ENCODE measurements at regions not wholly inside any gene's neighbourhood (a gene's known extent, or its start where the extent isn't known, plus 50 kb on each side); places are given as distances from the start of the nearest gene placed in this dataset.

DNA sequence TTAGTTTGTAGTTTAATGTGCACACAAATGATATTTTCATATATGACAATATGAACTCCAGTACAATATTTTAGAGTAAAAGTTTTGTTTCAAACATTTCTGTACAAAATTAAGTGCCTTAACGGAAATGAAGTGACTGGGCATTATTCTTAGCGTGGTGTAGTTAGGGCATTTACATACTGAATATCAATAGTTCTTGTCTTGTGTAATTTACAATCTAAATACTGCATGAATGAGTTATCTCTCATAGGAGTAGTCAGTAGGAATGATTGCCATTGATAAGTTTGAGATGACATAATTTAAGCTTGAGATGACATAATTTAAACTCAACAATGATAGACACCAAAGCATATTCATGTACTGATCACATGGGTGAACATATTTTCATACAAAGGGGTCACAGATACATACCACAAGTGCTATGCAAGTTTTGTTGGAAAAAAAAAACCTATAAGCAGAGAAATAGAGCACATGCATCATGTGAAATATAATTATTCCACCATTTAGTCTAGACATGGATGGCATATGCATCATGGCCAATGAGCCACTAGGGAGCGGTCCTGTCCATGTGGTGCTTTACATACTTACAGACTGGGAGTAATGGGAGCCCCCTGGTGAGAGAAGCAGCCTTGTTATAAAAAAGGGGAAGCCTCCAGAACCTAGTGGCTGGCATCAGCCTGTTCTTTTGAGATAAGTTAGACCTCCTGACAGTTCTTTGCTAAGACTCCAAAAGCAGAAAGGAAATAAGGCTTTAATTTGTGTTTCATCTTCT lies 1523.9 kb downstream of the MAT2B start:
- dilution Hi-C loops (cut with MboI; ENCODE audit: extremely low pct_ligation_motif_present, low sequenced_read_pairs), result no loop called here

DNA sequence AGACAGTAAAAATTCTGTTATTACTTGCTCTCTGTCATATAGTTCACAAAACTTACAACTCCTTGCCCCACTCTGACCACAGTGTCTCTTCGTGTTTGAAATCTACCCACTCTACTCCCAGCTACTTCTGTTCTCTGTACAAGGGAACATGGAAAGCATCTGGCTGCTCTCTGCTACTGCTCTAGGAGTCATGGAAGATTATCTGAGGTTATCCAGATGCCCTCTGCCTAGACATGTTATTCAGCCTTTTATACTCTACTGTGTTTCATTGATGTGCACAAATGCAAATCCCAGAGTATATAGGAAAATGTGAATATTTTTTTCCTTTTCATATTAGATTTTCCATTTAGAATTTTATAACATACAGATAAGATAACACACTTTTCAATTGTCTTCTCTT lies 1525.6 kb downstream of the MAT2B start:
- TF ChIP-seq, protein P1, sequence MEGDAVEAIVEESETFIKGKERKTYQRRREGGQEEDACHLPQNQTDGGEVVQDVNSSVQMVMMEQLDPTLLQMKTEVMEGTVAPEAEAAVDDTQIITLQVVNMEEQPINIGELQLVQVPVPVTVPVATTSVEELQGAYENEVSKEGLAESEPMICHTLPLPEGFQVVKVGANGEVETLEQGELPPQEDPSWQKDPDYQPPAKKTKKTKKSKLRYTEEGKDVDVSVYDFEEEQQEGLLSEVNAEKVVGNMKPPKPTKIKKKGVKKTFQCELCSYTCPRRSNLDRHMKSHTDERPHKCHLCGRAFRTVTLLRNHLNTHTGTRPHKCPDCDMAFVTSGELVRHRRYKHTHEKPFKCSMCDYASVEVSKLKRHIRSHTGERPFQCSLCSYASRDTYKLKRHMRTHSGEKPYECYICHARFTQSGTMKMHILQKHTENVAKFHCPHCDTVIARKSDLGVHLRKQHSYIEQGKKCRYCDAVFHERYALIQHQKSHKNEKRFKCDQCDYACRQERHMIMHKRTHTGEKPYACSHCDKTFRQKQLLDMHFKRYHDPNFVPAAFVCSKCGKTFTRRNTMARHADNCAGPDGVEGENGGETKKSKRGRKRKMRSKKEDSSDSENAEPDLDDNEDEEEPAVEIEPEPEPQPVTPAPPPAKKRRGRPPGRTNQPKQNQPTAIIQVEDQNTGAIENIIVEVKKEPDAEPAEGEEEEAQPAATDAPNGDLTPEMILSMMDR (optimal IDR thresholded peaks at IDR 0.05 in 1 of 3, IDR thresholded peaks at IDR 0.05 in 1 of 3, conservative IDR thresholded peaks at IDR 0.05 in 1 of 3; ENCODE audit: extremely low read depth in 1 of 3, insufficient read depth in 2 of 3, low read length in 3 of 3), result no peak
- Histone ChIP-seq H3K36me3 (ENCODE audit: control insufficient read depth in 2 of 2, extremely low read depth in 1 of 2, insufficient read depth in 2 of 2, low read length in 2 of 2) (no peaks in the 10 kb centered on the region), H3K9me3 (ENCODE audit: control insufficient read depth, low read depth, low read length) (peaks cover 2% of the 10 kb centered on the region), H3K27ac (ENCODE audit: control insufficient read depth, insufficient read depth, low read length) (no peak overlapping the region), H3K4me1 (ENCODE audit: control insufficient read depth, extremely low read depth, insufficient read depth, low read length) (no peaks in the 10 kb centered on the region), H3K27me3 (ENCODE audit: control insufficient read depth, extremely low read depth, insufficient read depth, low read length) (no peaks in the 10 kb centered on the region), H3K9me1 (ENCODE audit: control insufficient read depth, extremely low read depth, insufficient read depth, low read length) (no peaks in the 10 kb centered on the region), H2AFZ (ENCODE audit: control insufficient read depth, low read length) (no peak overlapping the region), H3K9ac (ENCODE audit: control insufficient read depth, extremely low read depth, insufficient read depth, low read length) (no peak overlapping the region), H4K20me1 (ENCODE audit: control insufficient read depth, extremely low read depth, insufficient read depth, low read length) (no peaks in the 10 kb centered on the region), H3K79me2 (ENCODE audit: control insufficient read depth, insufficient read depth, low read length) (no peaks in the 10 kb centered on the region), H3K4me3 (ENCODE audit: control insufficient read depth in 2 of 3, extremely low read depth in 1 of 3, insufficient read depth in 2 of 3, low read depth in 1 of 3, low read length in 3 of 3) (no peak overlapping the region), H3K4me2 (ENCODE audit: control insufficient read depth, extremely low read depth, insufficient read depth, low read depth, low read length) (no peak overlapping the region)
- DNase-seq (ENCODE audit: low read depth, low spot score), result no peak
- dilution Hi-C loops (cut with MboI; ENCODE audit: extremely low pct_ligation_motif_present, low sequenced_read_pairs), result no loop called here
- FAIRE-seq, result no peak

More for the DNA sequence above, 1523.9 kb downstream of the MAT2B start:
- Histone ChIP-seq H4K20me1 (ENCODE audit: control insufficient read depth, extremely low read depth, insufficient read depth, low read length) (no peaks in the 10 kb centered on the region), H3K4me3 (ENCODE audit: control insufficient read depth in 2 of 3, extremely low read depth in 1 of 3, insufficient read depth in 2 of 3, low read depth in 1 of 3, low read length in 3 of 3) (no peak overlapping the region), H3K27me3 (ENCODE audit: control insufficient read depth, extremely low read depth, insufficient read depth, low read length) (no peaks in the 10 kb centered on the region), H3K79me2 (ENCODE audit: control insufficient read depth, insufficient read depth, low read length) (no peaks in the 10 kb centered on the region), H3K4me2 (ENCODE audit: control insufficient read depth, extremely low read depth, insufficient read depth, low read depth, low read length) (no peak overlapping the region), H2AFZ (ENCODE audit: control insufficient read depth, low read length) (no peak overlapping the region), H3K9me1 (ENCODE audit: control insufficient read depth, extremely low read depth, insufficient read depth, low read length) (no peaks in the 10 kb centered on the region), H3K9ac (ENCODE audit: control insufficient read depth, extremely low read depth, insufficient read depth, low read length) (no peak overlapping the region), H3K4me1 (ENCODE audit: control insufficient read depth, extremely low read depth, insufficient read depth, low read length) (no peaks in the 10 kb centered on the region), H3K9me3 (ENCODE audit: control insufficient read depth, low read depth, low read length) (peaks cover 2% of the 10 kb centered on the region), H3K36me3 (ENCODE audit: control insufficient read depth in 2 of 2, extremely low read depth in 1 of 2, insufficient read depth in 2 of 2, low read length in 2 of 2) (no peaks in the 10 kb centered on the region), H3K27ac (ENCODE audit: control insufficient read depth, insufficient read depth, low read length) (no peak overlapping the region)
- no peak for FAIRE-seq
- TF ChIP-seq EZH2 (IDR thresholded peaks at IDR 0.05; ENCODE audit: low read length), result no peak
- TF ChIP-seq, protein P1 (optimal IDR thresholded peaks at IDR 0.05 in 1 of 3, IDR thresholded peaks at IDR 0.05 in 1 of 3, conservative IDR thresholded peaks at IDR 0.05 in 1 of 3; ENCODE audit: extremely low read depth in 1 of 3, insufficient read depth in 2 of 3, low read length in 3 of 3), result no peak
- DNase-seq (ENCODE audit: low read depth, low spot score), result no peak

Data from keratinocyte (primary cell).